ENCODE measurements at regions not wholly inside any gene's neighbourhood (a gene's known extent, or its start where the extent isn't known, plus 50 kb on each side); places are given as distances from the start of the nearest gene placed in this dataset.

DNA sequence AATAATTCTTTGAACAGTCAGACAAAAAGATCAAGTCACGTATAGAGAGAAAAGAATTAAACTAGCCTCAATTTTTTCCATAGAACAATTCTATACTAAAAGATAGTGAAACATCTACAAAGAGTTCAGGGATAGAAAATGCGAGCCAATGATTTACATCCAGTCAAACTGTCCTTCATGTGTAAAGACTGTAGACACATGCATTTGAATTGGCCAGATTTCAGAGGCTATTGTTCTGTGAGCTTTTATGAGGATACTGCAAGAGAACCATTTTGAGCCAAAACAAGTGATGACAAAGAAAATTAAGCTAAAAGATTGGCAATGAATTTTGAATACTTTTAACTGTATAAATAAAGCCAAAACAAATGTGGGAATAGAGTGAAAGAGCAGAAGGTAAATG, 1230.3 kb downstream of the RPA4 start:
- ATAC-seq (ENCODE audit: low read depth) (no peak), DNase-seq (ENCODE audit: low spot score) (no peak)
- H3K27ac ChIP-seq (ENCODE audit: poor library complexity, severe bottlenecking) = no peak overlapping the region

GRCh38 chrX:98141466-98141865, 1257.8 kb downstream of the RPA4 start:
- DNase-seq (ENCODE audit: low spot score) (no peak), ATAC-seq (ENCODE audit: low read depth) (no peak)
- Histone ChIP-seq H3K9me3 (ENCODE audit: severe bottlenecking) (no peaks in the 10 kb centered on the region), H3K4me3 (ENCODE audit: severe bottlenecking) (no peak overlapping the region), H3K27me3 (ENCODE audit: insufficient read depth, poor library complexity, severe bottlenecking) (no peaks in the 10 kb centered on the region), H3K27ac (ENCODE audit: poor library complexity, severe bottlenecking) (no peak overlapping the region), H3K4me1 (ENCODE audit: insufficient read depth, poor library complexity, severe bottlenecking) (no peaks in the 10 kb centered on the region), H3K36me3 (ENCODE audit: low read depth) (no peaks in the 10 kb centered on the region)
- TF ChIP-seq, protein P1, sequence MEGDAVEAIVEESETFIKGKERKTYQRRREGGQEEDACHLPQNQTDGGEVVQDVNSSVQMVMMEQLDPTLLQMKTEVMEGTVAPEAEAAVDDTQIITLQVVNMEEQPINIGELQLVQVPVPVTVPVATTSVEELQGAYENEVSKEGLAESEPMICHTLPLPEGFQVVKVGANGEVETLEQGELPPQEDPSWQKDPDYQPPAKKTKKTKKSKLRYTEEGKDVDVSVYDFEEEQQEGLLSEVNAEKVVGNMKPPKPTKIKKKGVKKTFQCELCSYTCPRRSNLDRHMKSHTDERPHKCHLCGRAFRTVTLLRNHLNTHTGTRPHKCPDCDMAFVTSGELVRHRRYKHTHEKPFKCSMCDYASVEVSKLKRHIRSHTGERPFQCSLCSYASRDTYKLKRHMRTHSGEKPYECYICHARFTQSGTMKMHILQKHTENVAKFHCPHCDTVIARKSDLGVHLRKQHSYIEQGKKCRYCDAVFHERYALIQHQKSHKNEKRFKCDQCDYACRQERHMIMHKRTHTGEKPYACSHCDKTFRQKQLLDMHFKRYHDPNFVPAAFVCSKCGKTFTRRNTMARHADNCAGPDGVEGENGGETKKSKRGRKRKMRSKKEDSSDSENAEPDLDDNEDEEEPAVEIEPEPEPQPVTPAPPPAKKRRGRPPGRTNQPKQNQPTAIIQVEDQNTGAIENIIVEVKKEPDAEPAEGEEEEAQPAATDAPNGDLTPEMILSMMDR (IDR thresholded peaks at IDR 0.05; ENCODE audit: poor library complexity, severe bottlenecking) = no peak

More for the DNA sequence above, 1230.3 kb downstream of the RPA4 start:
- Histone ChIP-seq H3K4me3 (ENCODE audit: severe bottlenecking) (no peak overlapping the region), H3K9me3 (ENCODE audit: severe bottlenecking) (no peaks in the 10 kb centered on the region), H3K36me3 (ENCODE audit: low read depth) (no peaks in the 10 kb centered on the region), H3K4me1 (ENCODE audit: insufficient read depth, poor library complexity, severe bottlenecking) (no peaks in the 10 kb centered on the region), H3K27me3 (ENCODE audit: insufficient read depth, poor library complexity, severe bottlenecking) (no peaks in the 10 kb centered on the region)
- TF ChIP-seq, protein P1 (IDR thresholded peaks at IDR 0.05; ENCODE audit: poor library complexity, severe bottlenecking) = no peak

DNA sequence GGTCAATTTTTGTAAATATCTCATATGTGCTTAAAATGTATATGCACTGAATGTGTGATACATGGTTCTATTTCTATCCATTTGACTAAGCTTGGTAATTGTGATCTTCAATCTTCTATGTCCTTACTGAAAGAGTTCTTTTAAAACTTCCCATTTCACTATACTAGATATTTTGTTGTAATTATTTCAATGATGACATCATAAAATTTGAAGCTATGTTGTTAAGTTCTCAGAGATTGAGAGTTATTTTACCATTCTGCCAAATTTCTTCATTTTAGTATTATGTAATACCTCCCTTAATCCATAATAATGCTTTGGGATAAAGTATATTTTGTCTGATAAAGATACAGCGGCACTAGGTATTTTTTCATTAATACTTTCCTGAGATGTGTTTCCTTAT, 1307.3 kb downstream of the RPA4 start:
- Histone ChIP-seq H3K4me1 (ENCODE audit: insufficient read depth, poor library complexity, severe bottlenecking) (no peaks in the 10 kb centered on the region), H3K36me3 (ENCODE audit: low read depth) (no peaks in the 10 kb centered on the region), H3K27me3 (ENCODE audit: insufficient read depth, poor library complexity, severe bottlenecking) (no peaks in the 10 kb centered on the region), H3K9me3 (ENCODE audit: severe bottlenecking) (no peaks in the 10 kb centered on the region), H3K27ac (ENCODE audit: poor library complexity, severe bottlenecking) (no peak overlapping the region), H3K4me3 (ENCODE audit: severe bottlenecking) (no peak overlapping the region)
- TF ChIP-seq, protein P1 (IDR thresholded peaks at IDR 0.05; ENCODE audit: poor library complexity, severe bottlenecking) = no peak
- ATAC-seq (ENCODE audit: low read depth) (no peak), DNase-seq (ENCODE audit: low spot score) (no peak)

DNA sequence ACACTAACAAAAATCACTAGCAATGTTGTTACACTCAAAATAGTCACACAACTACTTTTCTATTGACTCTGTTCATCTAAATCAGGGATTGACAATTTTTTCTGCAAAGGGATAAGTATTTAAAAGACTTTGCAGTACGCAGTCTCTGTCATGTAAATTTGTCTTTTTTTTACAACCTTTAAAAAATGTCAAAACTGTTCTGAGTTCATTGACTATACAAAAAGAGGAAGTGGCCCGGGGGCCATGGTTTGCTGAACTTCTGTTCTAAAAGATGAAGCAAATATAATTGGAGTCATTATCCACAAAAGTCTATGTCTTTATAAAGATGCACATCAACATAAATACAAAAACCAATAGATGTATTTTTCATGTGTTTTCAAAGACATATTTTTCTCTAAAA, 1310.3 kb downstream of the RPA4 start:
- H3K36me3 ChIP-seq (ENCODE audit: low read depth) = no peaks in the 10 kb centered on the region
- TF ChIP-seq, protein P1 (IDR thresholded peaks at IDR 0.05; ENCODE audit: poor library complexity, severe bottlenecking) = no peak
- H3K27me3 ChIP-seq (ENCODE audit: insufficient read depth, poor library complexity, severe bottlenecking) = no peaks in the 10 kb centered on the region
- no peak overlapping the region for H3K27ac ChIP-seq (ENCODE audit: poor library complexity, severe bottlenecking)
- no peaks in the 10 kb centered on the region for H3K4me1 ChIP-seq (ENCODE audit: insufficient read depth, poor library complexity, severe bottlenecking)
- DNase-seq (ENCODE audit: low spot score) (no peak), ATAC-seq (ENCODE audit: low read depth) (no peak)
- H3K9me3 ChIP-seq (ENCODE audit: severe bottlenecking) = no peaks in the 10 kb centered on the region
- H3K4me3 ChIP-seq (ENCODE audit: severe bottlenecking) = no peak overlapping the region

GRCh38 chrX:98203800-98204199, 1320.1 kb downstream of the RPA4 start:
- ATAC-seq (ENCODE audit: low read depth) = peak; percentile 61; the same call in 2 of the 3 replicates
- Histone ChIP-seq H3K4me3 (ENCODE audit: severe bottlenecking) (no peak overlapping the region), H3K27ac (ENCODE audit: poor library complexity, severe bottlenecking) (no peak overlapping the region), H3K4me1 (ENCODE audit: insufficient read depth, poor library complexity, severe bottlenecking) (no peaks in the 10 kb centered on the region), H3K36me3 (ENCODE audit: low read depth) (no peaks in the 10 kb centered on the region), H3K9me3 (ENCODE audit: severe bottlenecking) (no peaks in the 10 kb centered on the region), H3K27me3 (ENCODE audit: insufficient read depth, poor library complexity, severe bottlenecking) (no peaks in the 10 kb centered on the region)
- no peak for DNase-seq (ENCODE audit: low spot score)
- TF ChIP-seq, protein P1 (IDR thresholded peaks at IDR 0.05; ENCODE audit: poor library complexity, severe bottlenecking) = no peak
